ENCODE measurements at regions not wholly inside any gene's neighbourhood (a gene's known extent, or its start where the extent isn't known, plus 50 kb on each side); places are given as distances from the start of the nearest gene placed in this dataset.

GRCh38 chr5:34469971-34470370, 186.2 kb upstream of the RAI14 start:
- H3K4me1 Mint-ChIP-seq = peaks cover 0 to 4% (median 4%) of the 10 kb centered on the region in 3 donors
- peaks cover 4% of the 10 kb centered on the region for H3K27me3 Mint-ChIP-seq

GRCh38 chr5:34474573-34475021, 181.5 kb upstream of the RAI14 start:
- Mint-ChIP-seq H3K27ac (no peak overlapping the region), H3K36me3 (no peaks in the 10 kb centered on the region), H3K4me3 (peak overlapping the region in 1 of 4 donors; percentile 49), H3K27me3 (peaks cover 4% of the 10 kb centered on the region), H3K4me1 (peaks cover 0 to 4% (median 3%) of the 10 kb centered on the region in 3 donors), H3K9me3 (peaks cover 0 to 2% (median 0%) of the 10 kb centered on the region in 3 donors)

More at GRCh38 chr5:34469971-34470370, 186.2 kb upstream of the RAI14 start:
- H3K27ac Mint-ChIP-seq = no peak overlapping the region
- no peaks in the 10 kb centered on the region for H3K36me3 Mint-ChIP-seq
- H3K4me3 Mint-ChIP-seq = no peak overlapping the region
- H3K9me3 Mint-ChIP-seq = peaks cover 0 to 2% (median 0%) of the 10 kb centered on the region in 3 donors

- peak overlapping the region in 1 of 3 donors; percentile 80 for H3K27ac Mint-ChIP-seq
- no peaks in the 10 kb centered on the region for H3K36me3 Mint-ChIP-seq
- peaks cover 0 to 2% (median 0%) of the 10 kb centered on the region in 3 donors for H3K9me3 Mint-ChIP-seq
- peaks cover 0 to 4% (median 3%) of the 10 kb centered on the region in 3 donors for H3K4me1 Mint-ChIP-seq
- no peak overlapping the region for H3K4me3 Mint-ChIP-seq
- peaks cover 5% of the 10 kb centered on the region for H3K27me3 Mint-ChIP-seq
These were observed 180.7 kb upstream of the RAI14 start for GRCh38 chr5:34475249-34475966.

GRCh38 chr5:34476941-34477565, 179.1 kb upstream of the RAI14 start:
- Mint-ChIP-seq H3K4me1 (peaks cover 0 to 4% (median 3%) of the 10 kb centered on the region in 3 donors), H3K9me3 (no peaks in the 10 kb centered on the region)

GRCh38 chr5:34480810-34481528, 175.2 kb upstream of the RAI14 start:
- H3K27ac Mint-ChIP-seq = no peak overlapping the region
- H3K9me3 Mint-ChIP-seq = no peaks in the 10 kb centered on the region
- H3K36me3 Mint-ChIP-seq = no peaks in the 10 kb centered on the region
- peaks cover 4% of the 10 kb centered on the region for H3K27me3 Mint-ChIP-seq
- H3K4me3 Mint-ChIP-seq = peak overlapping the region in 1 of 4 donors; percentile 4
- no peaks in the 10 kb centered on the region for H3K4me1 Mint-ChIP-seq

More at GRCh38 chr5:34476941-34477565, 179.1 kb upstream of the RAI14 start:
- Mint-ChIP-seq H3K27ac (no peak overlapping the region), H3K36me3 (no peaks in the 10 kb centered on the region), H3K27me3 (peaks cover 7% of the 10 kb centered on the region), H3K4me3 (no peak overlapping the region)

GRCh38 chr5:34483442-34484033, 172.6 kb upstream of the RAI14 start:
- peaks cover 4% of the 10 kb centered on the region for H3K27me3 Mint-ChIP-seq
- no peaks in the 10 kb centered on the region for H3K9me3 Mint-ChIP-seq
- H3K36me3 Mint-ChIP-seq = no peaks in the 10 kb centered on the region
- no peak overlapping the region for H3K4me3 Mint-ChIP-seq
- peaks cover 0 to 2% (median 2%) of the 10 kb centered on the region in 3 donors for H3K4me1 Mint-ChIP-seq
- no peak overlapping the region for H3K27ac Mint-ChIP-seq

- H3K27me3 Mint-ChIP-seq = peaks cover 4% of the 10 kb centered on the region
- peaks cover 0 to 2% (median 2%) of the 10 kb centered on the region in 3 donors for H3K4me1 Mint-ChIP-seq
- H3K36me3 Mint-ChIP-seq = no peaks in the 10 kb centered on the region
- no peaks in the 10 kb centered on the region for H3K9me3 Mint-ChIP-seq
- no peak overlapping the region for H3K4me3 Mint-ChIP-seq
- H3K27ac Mint-ChIP-seq = no peak overlapping the region
These were observed 171.8 kb upstream of the RAI14 start for GRCh38 chr5:34484216-34484920.

- peak overlapping the region in 1 of 3 donors; percentile 9 for H3K27ac Mint-ChIP-seq
- peaks cover 0 to 2% (median 2%) of the 10 kb centered on the region in 3 donors for H3K4me1 Mint-ChIP-seq
- no peak overlapping the region for H3K4me3 Mint-ChIP-seq
- H3K9me3 Mint-ChIP-seq = no peaks in the 10 kb centered on the region
- no peaks in the 10 kb centered on the region for H3K36me3 Mint-ChIP-seq
- peaks cover 3% of the 10 kb centered on the region for H3K27me3 Mint-ChIP-seq
These were observed 170.4 kb upstream of the RAI14 start for GRCh38 chr5:34485768-34486030.

- Mint-ChIP-seq H3K4me1 (peaks cover 0 to 2% (median 2%) of the 10 kb centered on the region in 3 donors), H3K9me3 (no peaks in the 10 kb centered on the region), H3K27ac (peak overlapping the region in 1 of 3 donors; percentile 9), H3K27me3 (peaks cover 1% of the 10 kb centered on the region), H3K4me3 (peak overlapping the region in 1 of 4 donors; percentile 2), H3K36me3 (no peaks in the 10 kb centered on the region)
These were observed 169.8 kb upstream of the RAI14 start for GRCh38 chr5:34486160-34486848.

- Mint-ChIP-seq H3K4me1 (peaks cover 0 to 2% (median 2%) of the 10 kb centered on the region in 3 donors), H3K9me3 (no peaks in the 10 kb centered on the region), H3K36me3 (no peaks in the 10 kb centered on the region), H3K27me3 (peaks cover 1% of the 10 kb centered on the region), H3K4me3 (no peak overlapping the region), H3K27ac (no peak overlapping the region)
These were observed 169.3 kb upstream of the RAI14 start for GRCh38 chr5:34486849-34487158.

- no peaks in the 10 kb centered on the region for H3K36me3 Mint-ChIP-seq
- H3K4me3 Mint-ChIP-seq = no peak overlapping the region
- peaks cover 1% of the 10 kb centered on the region for H3K27me3 Mint-ChIP-seq
- peaks cover 0 to 2% (median 2%) of the 10 kb centered on the region in 3 donors for H3K4me1 Mint-ChIP-seq
- H3K27ac Mint-ChIP-seq = no peak overlapping the region
- no peaks in the 10 kb centered on the region for H3K9me3 Mint-ChIP-seq
These were observed 168.8 kb upstream of the RAI14 start for GRCh38 chr5:34487159-34487879.

GRCh38 chr5:34487956-34488355, 168.2 kb upstream of the RAI14 start:
- Mint-ChIP-seq H3K4me1 (peaks cover 0 to 2% (median 2%) of the 10 kb centered on the region in 3 donors), H3K36me3 (no peaks in the 10 kb centered on the region), H3K27ac (no peak overlapping the region)

GRCh38 chr5:34488984-34489383, 167.1 kb upstream of the RAI14 start:
- Mint-ChIP-seq H3K27ac (no peak overlapping the region), H3K36me3 (no peaks in the 10 kb centered on the region), H3K27me3 (peaks cover 1% of the 10 kb centered on the region), H3K4me3 (no peak overlapping the region), H3K4me1 (peaks cover 0 to 2% (median 2%) of the 10 kb centered on the region in 3 donors), H3K9me3 (peaks cover 0 to 2% (median 0%) of the 10 kb centered on the region in 3 donors)

More at GRCh38 chr5:34487956-34488355, 168.2 kb upstream of the RAI14 start:
- Mint-ChIP-seq H3K9me3 (no peaks in the 10 kb centered on the region), H3K27me3 (peaks cover 1% of the 10 kb centered on the region), H3K4me3 (no peak overlapping the region)
